H1 (cell line): ENCODE measurements at regions not wholly inside any gene's neighbourhood (a gene's known extent, or its start where the extent isn't known, plus 50 kb on each side); places are given as distances from the start of the nearest gene placed in this dataset.

Experiments
- CBX8 ChIP-seq: fragments of 300-800, 300-1000 bp; sonication (generic); IDR thresholded peaks from 2 replicates; pipeline ENCODE4 v1.7.1; 2016; ENCODE audit warnings: low read depth, low read length, borderline replicate concordance
- RFX5 ChIP-seq: IDR thresholded peaks from 2 replicates; pipeline ENCODE4 v1.6.1; 2011; ENCODE audit warnings: low read depth, low read length, improper control_type of control experiment, borderline replicate concordance

DNA sequence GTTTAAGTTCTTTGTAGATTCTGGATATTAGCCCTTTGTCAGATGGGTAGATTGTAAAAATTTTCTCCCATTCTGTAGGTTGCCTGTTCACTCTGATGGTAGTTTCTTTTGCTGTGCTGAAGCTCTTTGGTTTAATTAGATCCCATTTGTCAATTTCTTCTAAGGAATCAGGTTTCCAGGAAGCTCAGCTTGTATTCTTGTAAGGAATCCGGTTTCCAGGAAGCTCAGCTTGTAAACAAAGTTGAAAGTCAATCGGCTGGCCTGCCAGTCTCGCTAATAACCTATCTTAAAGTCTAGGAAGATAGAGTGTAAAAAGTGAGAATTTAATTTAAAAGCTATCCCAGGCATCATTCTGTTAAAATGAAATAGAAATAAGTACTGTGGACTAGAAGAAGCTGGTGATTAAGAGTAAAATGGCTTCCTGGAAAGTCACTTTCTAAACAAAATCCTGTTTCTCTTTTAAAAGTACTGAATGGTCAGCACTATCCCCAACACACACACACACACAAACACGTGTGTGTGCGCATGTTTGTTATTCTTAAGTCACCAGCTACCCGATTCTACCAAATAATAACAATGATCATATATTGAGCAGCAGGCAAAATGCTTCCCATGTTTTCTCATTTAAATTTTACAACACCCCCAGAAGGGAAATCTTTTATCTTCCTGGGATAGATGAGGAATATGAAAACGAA lies 171.7 kb downstream of the PAPSS1 start (continued):
- TF ChIP-seq CBX8 (no peak), RFX5 (no peak)
